GM12878 (cell line): ENCODE measurements at regions not wholly inside any gene's neighbourhood (a gene's known extent, or its start where the extent isn't known, plus 50 kb on each side); places are given as distances from the start of the nearest gene placed in this dataset.

Experiments used
- ATAC-seq: fragments of 200-7000 bp; cut with Tn5 transposase; 3 replicates; pipeline ENCODE4 v1.9.1; 2020; ENCODE audit warnings: mild to moderate bottlenecking, moderate library complexity
- BruUV-seq: library from RNA; stranded (reverse); fragments of 400-500 nt; replicated peaks from 2 replicates; lab custom pipeline; 2021; lab: Mats Ljungman, UMichigan
- CTCF ChIA-PET: fragments of 300-600 bp; sonication (Branson Sonifier 250); formaldehyde crosslinking; extraction: SDS; loops from one replicate; lab custom pipeline; 2021; ENCODE audit warnings: inconsistent platforms; lab: Yijun Ruan, JAX
- POLR2A ChIA-PET: fragments of 350-600 bp; formaldehyde crosslinking; extraction: SDS; loops from one replicate; lab custom pipeline; 2021; ENCODE audit warnings: inconsistent platforms; lab: Charles Lee
- RAD21 ChIA-PET: fragments of 300-600 bp; sonication (Branson Sonifier 250); formaldehyde crosslinking; loops from one replicate; lab custom pipeline; 2023; ENCODE audit warnings: antibody characterized with exemption; ENCODE audit not compliant: unreplicated experiment; lab: Charles Lee
- SMC1A ChIA-PET: fragments of 300-600 bp; sonication (Branson Sonifier 250); formaldehyde crosslinking; loops from one replicate; lab custom pipeline; 2023; ENCODE audit not compliant: unreplicated experiment, uncharacterized antibody; lab: Charles Lee
- DNase-seq: peaks from one replicate; pipeline ENCODE4 v3.0.0-alpha.2; 2011; ENCODE audit warnings: low read depth, low spot score
- FAIRE-seq: peaks from 3 replicates; lab custom pipeline; 2011; peaks lifted over from hg19 to GRCh38; lab: Jason Lieb, UNC
- H2AFZ ChIP-seq: 2 replicates; pipeline ENCODE4 v1.6.0; 2011; ENCODE audit warnings: low read depth, low read length, control low read depth; ENCODE audit not compliant: control insufficient read depth
- H3K27ac ChIP-seq: 2 replicates; pipeline ENCODE4 v1.5.1; 2011; ENCODE audit warnings: control low read depth; ENCODE audit not compliant: control insufficient read depth, insufficient read depth
- H3K27me3 ChIP-seq, 2 experiments: replicated peaks in 1 of 2; 2 replicates each; pipeline versions ENCODE4 v1.6.0 to v1.6.1; 2011; ENCODE audit warnings: low read length in 1 of 2; ENCODE audit not compliant: control insufficient read depth in 2 of 2, insufficient read depth in 2 of 2
- H3K36me3 ChIP-seq, 2 experiments: 2 replicates each; pipeline ENCODE4 v1.5.1; 2011; ENCODE audit warnings: low read length in 1 of 2; ENCODE audit not compliant: control insufficient read depth in 2 of 2, insufficient read depth in 2 of 2
- H3K4me1 ChIP-seq: 2 replicates; pipeline ENCODE4 v1.6.1; 2011; ENCODE audit warnings: mild to moderate bottlenecking, low read length, moderate library complexity, mixed read lengths; ENCODE audit not compliant: control insufficient read depth, insufficient read depth
- H3K4me2 ChIP-seq: 2 replicates; pipeline ENCODE4 v1.6.0; 2011; ENCODE audit warnings: control low read depth; ENCODE audit not compliant: control insufficient read depth, insufficient read depth
- H3K4me3 ChIP-seq: fragments of 200-600 bp; sonication (generic); 2 replicates; pipeline ENCODE4 v1.5.1; 2016
- H3K79me2 ChIP-seq: 2 replicates; pipeline ENCODE4 v1.6.0; 2011; ENCODE audit warnings: low read length; ENCODE audit not compliant: control insufficient read depth, insufficient read depth
- H3K9ac ChIP-seq: 2 replicates; pipeline ENCODE4 v1.8.0; 2011; ENCODE audit warnings: low read length, control low read depth, mixed read lengths; ENCODE audit not compliant: control insufficient read depth, insufficient read depth
- H3K9me3 ChIP-seq: replicated peaks from 3 replicates; pipeline ENCODE4 v1.5.1; 2011; ENCODE audit warnings: mild to moderate bottlenecking, low read length; ENCODE audit not compliant: control insufficient read depth, insufficient read depth
- H4K20me1 ChIP-seq: 2 replicates; pipeline ENCODE4 v1.6.0; 2011; ENCODE audit not compliant: control insufficient read depth, insufficient read depth
- BCL11A ChIP-seq: IDR thresholded peaks from 2 replicates; pipeline ENCODE4 v1.6.1; 2011; ENCODE audit warnings: low read depth, low read length
- BCL3 ChIP-seq: IDR thresholded peaks from 2 replicates; pipeline ENCODE4 v1.6.1; 2011; ENCODE audit warnings: borderline replicate concordance, low read depth, mild to moderate bottlenecking, moderate library complexity, low read length; ENCODE audit not compliant: insufficient read depth, poor library complexity, severe bottlenecking
- BHLHE40 ChIP-seq, 2 experiments: fragments of 450-650 bp in 1 of 2; IDR thresholded peaks; 2 replicates each; pipeline ENCODE4 v1.6.1; 2011 to 2017; ENCODE audit warnings: low read depth in 2 of 2, borderline replicate concordance in 1 of 2, improper control_type of control experiment in 1 of 2, low read length in 1 of 2, mild to moderate bottlenecking in 1 of 2
- BRCA1 ChIP-seq: IDR thresholded peaks from 2 replicates; pipeline ENCODE4 v1.6.1; 2011; ENCODE audit warnings: low read depth, low read length, improper control_type of control experiment
- CTCF ChIP-seq, 3 experiments: IDR thresholded peaks in 2 of 3; conservative IDR thresholded peaks in 1 of 3; 2 replicates each; pipeline ENCODE4 v1.5.1; 2011; ENCODE audit warnings: low read depth in 3 of 3, low read length in 3 of 3, mild to moderate bottlenecking in 3 of 3, control low read depth in 2 of 3, moderate library complexity in 2 of 3, inconsistent platforms in 1 of 3, mixed read lengths in 1 of 3; ENCODE audit not compliant: control insufficient read depth in 2 of 3, insufficient read depth in 1 of 3; ENCODE audit errors: extremely low read depth in 1 of 3
- E2F8 ChIP-seq: fragments of 450-650 bp; IDR thresholded peaks from 2 replicates; pipeline ENCODE4 v1.6.1; 2018; ENCODE audit warnings: mild to moderate bottlenecking, low read depth, moderate library complexity; ENCODE audit not compliant: partially characterized antibody
- IRF4 ChIP-seq: IDR thresholded peaks from 2 replicates; pipeline ENCODE4 v1.6.1; 2011; ENCODE audit warnings: low read depth, low read length
- JUND ChIP-seq: IDR thresholded peaks from 2 replicates; pipeline ENCODE4 v1.6.1; 2012; ENCODE audit warnings: low read depth, mild to moderate bottlenecking, low read length, improper control_type of control experiment, moderate library complexity
- KDM1A ChIP-seq: fragments of 200-600 bp; sonication (generic); IDR thresholded peaks from 2 replicates; pipeline ENCODE4 v1.6.1; 2016; ENCODE audit warnings: borderline replicate concordance
- MEF2B ChIP-seq: fragments of 450-650 bp; IDR thresholded peaks from 2 replicates; pipeline ENCODE4 v1.6.1; 2018; ENCODE audit warnings: mild to moderate bottlenecking, moderate library complexity; ENCODE audit not compliant: partially characterized antibody, poor library complexity, severe bottlenecking
- NFIC ChIP-seq: IDR thresholded peaks from 2 replicates; pipeline ENCODE4 v1.6.1; 2012; ENCODE audit warnings: low read depth, mild to moderate bottlenecking, inconsistent platforms, low read length, moderate library complexity
- PAX5 ChIP-seq: IDR thresholded peaks from 2 replicates; pipeline ENCODE4 v1.6.1; 2011; ENCODE audit warnings: low read depth, low read length, borderline replicate concordance
- POLR2AphosphoS5 ChIP-seq: IDR thresholded peaks from 2 replicates; pipeline ENCODE4 v1.6.1; 2011; ENCODE audit warnings: mild to moderate bottlenecking, low read length, inconsistent platforms
- SKIL ChIP-seq: fragments of 450-650 bp; IDR thresholded peaks from 2 replicates; pipeline ENCODE4 v1.6.1; 2017; ENCODE audit warnings: mild to moderate bottlenecking, low read depth, inconsistent platforms; ENCODE audit not compliant: poor library complexity, severe bottlenecking
- TCF7 ChIP-seq: IDR thresholded peaks from 2 replicates; pipeline ENCODE4 v1.6.1; 2014; ENCODE audit warnings: antibody characterized with exemption, borderline replicate concordance
- WRNIP1 ChIP-seq: IDR thresholded peaks from 2 replicates; pipeline ENCODE4 v1.6.1; 2011; ENCODE audit warnings: low read depth, low read length, improper control_type of control experiment, borderline replicate concordance
- ZNF207 ChIP-seq: fragments of 450-650 bp; IDR thresholded peaks from 2 replicates; pipeline ENCODE4 v1.6.1; 2014; ENCODE audit warnings: antibody characterized with exemption, mild to moderate bottlenecking, borderline replicate concordance
- WGBS: methylation state at CpG from one replicate; pipeline ENCODE4 v1.1.6; 2016; ENCODE audit warnings: low lambda C conversion rate; ENCODE audit not compliant: insufficient replicate concordance, insufficient coverage; ENCODE audit errors: missing lambda C conversion rate; 5-methylcytosine and 5-hydroxymethylcytosine counted together
- in situ Hi-C: fragments of 300-500 bp; cut with MboI; formaldehyde crosslinking; loops from 9 replicates; pipeline ENCODE4 v1.14.3; 2018; ENCODE audit warnings: mixed read lengths
- intact Hi-C: fragments of 100-400 bp; cut with micrococcal nuclease; formaldehyde crosslinking; loops from one replicate; pipeline ENCODE4 v1.14.2; 2022; ENCODE audit not compliant: unreplicated experiment

GRCh38 chr15:29888646-29889045, 66.4 kb upstream of the TJP1 start:
- no peaks in the 10 kb centered on the region for H3K79me2 ChIP-seq
- ChIA-PET RAD21 (no interaction called here), POLR2A (no interaction called here), SMC1A (interaction anchor here (0.6 kb wide), 1 partner anchor 913 kb away, joined by 3 read pairs; no protein-coding TSS in a partner anchor), CTCF (no interaction called here)
- no peak for ATAC-seq
- H3K27ac ChIP-seq: no peak overlapping the region
- no peaks in the 10 kb centered on the region for H3K9me3 ChIP-seq
- H2AFZ ChIP-seq: no peak overlapping the region
- no peaks in the 10 kb centered on the region for H3K27me3 ChIP-seq
- intact Hi-C loops (no loop called here), in situ Hi-C loops (no loop called here)
- H3K36me3 ChIP-seq: no peaks in the 10 kb centered on the region
- H3K4me1 ChIP-seq: no peaks in the 10 kb centered on the region
- no peak for DNase-seq
- BruUV-seq: no TSS peak
- H3K4me2 ChIP-seq: no peak overlapping the region
- H3K9ac ChIP-seq: no peak overlapping the region
- WGBS: 25% methylated on average over 5 of the region's 5 CpGs
- FAIRE-seq: no peak
- no peaks in the 10 kb centered on the region for H4K20me1 ChIP-seq
- H3K4me3 ChIP-seq: no peak overlapping the region
- no peak for TF ChIP-seq MEF2B
- no peak for TF ChIP-seq CTCF (IDR thresholded peaks at IDR 0.05 in 2 of 3, conservative IDR thresholded peaks at IDR 0.05 in 1 of 3; ENCODE audit: control insufficient read depth in 2 of 3, extremely low read depth in 1 of 3, insufficient read depth in 1 of 3, low read depth in 3 of 3, low read length in 3 of 3)
- TF ChIP-seq JUND: no peak
- no peak for TF ChIP-seq BHLHE40 (IDR thresholded peaks at IDR 0.05; ENCODE audit: borderline replicate concordance in 1 of 2, low read depth in 2 of 2, low read length in 1 of 2)
- no peak for TF ChIP-seq ZNF207
- TF ChIP-seq PAX5: no peak
- no peak for TF ChIP-seq E2F8
- TF ChIP-seq BCL3: no peak
- no peak for TF ChIP-seq BRCA1
- no peak for TF ChIP-seq SKIL
- no peak for TF ChIP-seq POLR2AphosphoS5
- TF ChIP-seq IRF4: no peak
- no peak for TF ChIP-seq KDM1A
- TF ChIP-seq BCL11A: no peak
- no peak for TF ChIP-seq WRNIP1
- no peak for TF ChIP-seq TCF7
- TF ChIP-seq NFIC: no peak
